HEK293T (cell line): ENCODE measurements at regions not wholly inside any gene's neighbourhood (a gene's known extent, or its start where the extent isn't known, plus 50 kb on each side); places are given as distances from the start of the nearest gene placed in this dataset.
"Not testable (repeated sequence)": the region's sequence is repeated elsewhere in the genome, so short reads cannot be mapped to it uniquely, and the experiment has no call there.

Experiments used
- ARNT ChIP-seq: fragments of 450-650 bp; IDR thresholded peaks from 2 replicates; pipeline ENCODE4 v1.6.1; 2017; ENCODE audit warnings: mild to moderate bottlenecking
- CTBP1 ChIP-seq: fragments of 450-650 bp; IDR thresholded peaks from 2 replicates; pipeline ENCODE4 v1.6.1; 2016; ENCODE audit warnings: borderline replicate concordance
- ELF4 ChIP-seq: fragments of 450-650 bp; IDR thresholded peaks from 2 replicates; pipeline ENCODE4 v1.6.1; 2017; ENCODE audit warnings: antibody characterized with exemption
- FOXK2 ChIP-seq: fragments of 450-650 bp; IDR thresholded peaks from 2 replicates; pipeline ENCODE4 v1.6.1; 2016; ENCODE audit warnings: mild to moderate bottlenecking
- FOXM1 ChIP-seq: fragments of 450-650 bp; IDR thresholded peaks from 2 replicates; pipeline ENCODE4 v1.6.1; 2017; ENCODE audit warnings: mild to moderate bottlenecking, borderline replicate concordance
- HDGF ChIP-seq: fragments of 450-650 bp; IDR thresholded peaks from 2 replicates; pipeline ENCODE4 v1.6.1; 2017; ENCODE audit warnings: antibody characterized with exemption, borderline replicate concordance
- PKNOX1 ChIP-seq: fragments of 450-650 bp; IDR thresholded peaks from 2 replicates; pipeline ENCODE4 v1.6.1; 2016
- SP1 ChIP-seq: fragments of 450-650 bp; IDR thresholded peaks from 2 replicates; pipeline ENCODE4 v1.6.1; 2017
- SUZ12 ChIP-seq: fragments of 450-650 bp; IDR thresholded peaks from 2 replicates; pipeline ENCODE4 v1.6.1; 2016; ENCODE audit warnings: mild to moderate bottlenecking
- TARDBP ChIP-seq: fragments of 450-650 bp; IDR thresholded peaks from 2 replicates; pipeline ENCODE4 v1.6.1; 2016
- ZNF384 ChIP-seq: fragments of 450-650 bp; IDR thresholded peaks from 2 replicates; pipeline ENCODE4 v1.6.1; 2016

GRCh38 chr2:95681158-95681557, 89.4 kb downstream of the TRIM43 start:
- not testable (repeated sequence) for TF ChIP-seq CTBP1, HDGF, ARNT, SP1, FOXM1, ZNF384, SUZ12, TARDBP, PKNOX1, ELF4, FOXK2
